ENCODE measurements at regions not wholly inside any gene's neighbourhood (a gene's known extent, or its start where the extent isn't known, plus 50 kb on each side); places are given as distances from the start of the nearest gene placed in this dataset.

- Histone ChIP-seq H3K9ac (ENCODE audit: low read length) (no peak overlapping the region), H3K4me3 (ENCODE audit: low read length) (no peak overlapping the region), H3K9me3 (ENCODE audit: low read length) (no peaks in the 10 kb centered on the region), H3K4me2 (ENCODE audit: low read length) (no peak overlapping the region), H3K27me3 (ENCODE audit: insufficient read depth, low read depth, low read length) (no peaks in the 10 kb centered on the region), H3K27ac (ENCODE audit: low read length) (no peak overlapping the region), H3K79me2 (replicated peaks; ENCODE audit: insufficient read depth, low read length) (no peaks in the 10 kb centered on the region), H2AFZ (ENCODE audit: low read depth, low read length) (no peak overlapping the region), H4K20me1 (ENCODE audit: insufficient read depth) (no peaks in the 10 kb centered on the region), H3K36me3 (ENCODE audit: insufficient read depth, low read length) (no peaks in the 10 kb centered on the region), H3K9me2 (ENCODE audit: insufficient read depth, low read length) (no peaks in the 10 kb centered on the region), H3F3A (ENCODE audit: insufficient read depth, low read length, poor library complexity, severe bottlenecking) (no peaks in the 10 kb centered on the region)
- TF ChIP-seq RAD21 (conservative IDR thresholded peaks at IDR 0.05) (no peak), CTCF (IDR thresholded peaks at IDR 0.05; ENCODE audit: poor library complexity, severe bottlenecking) (no peak), POLR2AphosphoS5 (IDR thresholded peaks at IDR 0.05) (no peak), TAF1 (IDR thresholded peaks at IDR 0.05; ENCODE audit: low read depth) (no peak), EP300 (conservative IDR thresholded peaks at IDR 0.05; ENCODE audit: poor library complexity, severe bottlenecking) (no peak)
Observed at GRCh38 chr6:106855117-106855516, 119.4 kb downstream of the CD24 start.

GRCh38 chr6:106849676-106850332, 124.7 kb downstream of the CD24 start:
- H4K20me1 ChIP-seq (ENCODE audit: insufficient read depth): no peaks in the 10 kb centered on the region
- H3K9me3 ChIP-seq (ENCODE audit: low read length): no peaks in the 10 kb centered on the region
- no peaks in the 10 kb centered on the region for H3K9me2 ChIP-seq (ENCODE audit: insufficient read depth, low read length)
- H3K27ac ChIP-seq (ENCODE audit: low read length): no peak overlapping the region
- no peak overlapping the region for H3K4me3 ChIP-seq (ENCODE audit: low read length)
- H3K79me2 ChIP-seq (replicated peaks; ENCODE audit: insufficient read depth, low read length): no peaks in the 10 kb centered on the region
- TF ChIP-seq RAD21 (conservative IDR thresholded peaks at IDR 0.05) (no peak), EZH2 (IDR thresholded peaks at IDR 0.05; ENCODE audit: borderline replicate concordance, insufficient read depth, low read length, poor library complexity, severe bottlenecking) (no peak), MXI1 (conservative IDR thresholded peaks at IDR 0.05; ENCODE audit: poor library complexity, severe bottlenecking) (no peak), TAF1 (IDR thresholded peaks at IDR 0.05; ENCODE audit: low read depth) (no peak), EP300 (conservative IDR thresholded peaks at IDR 0.05; ENCODE audit: poor library complexity, severe bottlenecking) (no peak), REST (IDR thresholded peaks at IDR 0.05; ENCODE audit: borderline replicate concordance) (no peak), CTCF (IDR thresholded peaks at IDR 0.05; ENCODE audit: poor library complexity, severe bottlenecking) (no peak), SMC3 (conservative IDR thresholded peaks at IDR 0.05; ENCODE audit: poor library complexity) (no peak), POLR2AphosphoS5 (IDR thresholded peaks at IDR 0.05) (no peak)
- no peaks in the 10 kb centered on the region for H3K36me3 ChIP-seq (ENCODE audit: insufficient read depth, low read length)
- H3K4me2 ChIP-seq (ENCODE audit: low read length): no peak overlapping the region
- H3F3A ChIP-seq (ENCODE audit: insufficient read depth, low read length, poor library complexity, severe bottlenecking): no peaks in the 10 kb centered on the region
- H3K27me3 ChIP-seq (ENCODE audit: insufficient read depth, low read depth, low read length): no peaks in the 10 kb centered on the region
- no peak overlapping the region for H2AFZ ChIP-seq (ENCODE audit: low read depth, low read length)
- no peak overlapping the region for H3K9ac ChIP-seq (ENCODE audit: low read length)

Data from neural cell (in vitro differentiated cells).